GM19395 (cell line): ENCODE measurements at regions not wholly inside any gene's neighbourhood (a gene's known extent, or its start where the extent isn't known, plus 50 kb on each side); places are given as distances from the start of the nearest gene placed in this dataset.

Experiments used
- ATAC-seq: cut with Tn5 transposase; IDR thresholded peaks from one replicate; pipeline ENCODE4 v1.9.1; 2021; ENCODE audit warnings: mild to moderate bottlenecking, moderate library complexity; ENCODE audit not compliant: unreplicated experiment

- no peak for ATAC-seq
These were observed 141.7 kb upstream of the TMEM72 start for GRCh38 chr10:44769450-44769849.

GRCh38 chr10:44771233-44771995 is 139.7 kb upstream of the TMEM72 start:
- no peak for ATAC-seq

GRCh38 chr10:44773565-44773964 is 137.6 kb upstream of the TMEM72 start:
- no peak for ATAC-seq

- no peak for ATAC-seq
These were observed 136.3 kb upstream of the TMEM72 start for GRCh38 chr10:44774676-44775401.

GRCh38 chr10:44775402-44775741 is 135.8 kb upstream of the TMEM72 start:
- no peak for ATAC-seq

GRCh38 chr10:44776181-44776580 is 135.0 kb upstream of the TMEM72 start:
- ATAC-seq = no peak

- no peak for ATAC-seq
These were observed 131.6 kb upstream of the TMEM72 start for GRCh38 chr10:44779511-44779910.

GRCh38 chr10:44780426-44780825 is 130.7 kb upstream of the TMEM72 start:
- ATAC-seq = no peak

- ATAC-seq = no peak
These were observed 130.0 kb upstream of the TMEM72 start for GRCh38 chr10:44781131-44781530.

GRCh38 chr10:44786286-44786850 is 124.8 kb upstream of the TMEM72 start:
- ATAC-seq = no peak

- ATAC-seq = no peak
These were observed 123.6 kb upstream of the TMEM72 start for GRCh38 chr10:44787480-44788075.

- no peak for ATAC-seq
These were observed 122.7 kb upstream of the TMEM72 start for GRCh38 chr10:44788147-44789129.

- ATAC-seq = no peak
These were observed 118.9 kb upstream of the TMEM72 start for GRCh38 chr10:44792119-44792775.

GRCh38 chr10:44799966-44800365 is 111.2 kb upstream of the TMEM72 start:
- ATAC-seq = no peak

- no peak for ATAC-seq
These were observed 109.5 kb upstream of the TMEM72 start for GRCh38 chr10:44801383-44802327.

- ATAC-seq = no peak
These were observed 107.3 kb upstream of the TMEM72 start for GRCh38 chr10:44803862-44804261.

- no peak for ATAC-seq
These were observed 106.5 kb upstream of the TMEM72 start for GRCh38 chr10:44804661-44805060.

GRCh38 chr10:44805466-44806210 is 105.5 kb upstream of the TMEM72 start:
- ATAC-seq = no peak
